ENCODE measurements at regions not wholly inside any gene's neighbourhood (a gene's known extent, or its start where the extent isn't known, plus 50 kb on each side); places are given as distances from the start of the nearest gene placed in this dataset.
"Not testable (repeated sequence)": the region's sequence is repeated elsewhere in the genome, so short reads cannot be mapped to it uniquely, and the experiment has no call there.

GRCh38 chr15:25068696-25069095, 113.9 kb downstream of the SNRPN start:
- DNase-seq, result no peak

- no peak for DNase-seq
Observed at GRCh38 chr15:25070353-25070963, 115.7 kb downstream of the SNRPN start.

DNA sequence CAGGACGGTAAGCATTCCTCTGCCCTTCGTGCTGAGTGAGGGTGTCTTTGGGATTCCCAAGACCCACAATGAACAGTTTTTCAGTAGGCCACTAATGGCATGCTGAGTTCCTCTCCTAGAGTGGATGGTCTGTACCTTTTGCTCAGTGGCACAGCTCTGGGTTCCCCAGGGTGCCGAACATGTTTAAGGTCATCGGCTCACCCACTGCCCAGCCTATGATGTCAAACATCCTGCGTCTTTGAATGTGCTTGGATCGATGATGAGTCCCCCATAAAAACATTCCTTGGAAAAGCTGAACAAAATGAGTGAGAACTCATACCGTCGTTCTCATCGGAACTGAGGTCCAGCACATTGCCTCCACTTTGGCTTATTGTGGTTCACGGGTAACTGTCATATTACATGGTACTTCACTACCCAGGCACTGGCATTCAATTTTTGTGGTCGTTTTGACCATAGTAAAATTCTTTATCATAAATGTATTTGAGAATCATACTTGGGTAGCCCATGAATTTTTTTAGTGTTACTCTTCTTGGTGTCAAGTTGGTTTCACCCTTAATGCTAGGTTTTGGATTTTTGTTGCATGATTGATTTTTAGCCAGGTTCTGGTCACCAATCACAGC, 118.2 kb downstream of the SNRPN start:
- DNase-seq, result no peak

- no peak for DNase-seq
Observed at GRCh38 chr15:25087137-25087536, 132.3 kb downstream of the SNRPN start.

DNA sequence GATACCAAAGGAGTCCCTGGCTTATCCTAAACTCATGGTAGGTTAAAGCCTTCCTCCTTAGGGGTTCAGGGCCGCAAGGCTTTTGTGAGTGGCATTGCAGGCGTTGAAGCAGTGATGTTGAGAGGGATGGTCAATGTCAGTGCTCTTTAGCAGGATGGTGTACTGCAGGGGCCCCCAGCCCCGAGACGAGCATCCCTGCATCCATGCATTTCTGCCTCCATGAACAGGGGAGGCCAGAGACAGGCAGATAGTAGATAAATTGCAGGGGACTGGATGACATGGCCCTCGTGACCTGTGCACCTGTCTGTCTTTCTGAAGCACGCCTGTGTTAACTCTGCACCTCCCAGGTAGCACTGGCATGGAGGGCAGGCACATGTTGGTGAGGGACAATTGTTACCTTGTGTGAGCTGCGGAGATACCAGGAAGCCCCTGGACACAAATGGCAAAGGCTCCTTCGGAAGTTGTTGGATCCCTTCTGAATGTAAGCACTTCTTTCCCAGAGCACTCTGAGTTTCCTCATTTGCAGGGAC, 133.5 kb downstream of the SNRPN start:
- DNase-seq, result no peak

DNA sequence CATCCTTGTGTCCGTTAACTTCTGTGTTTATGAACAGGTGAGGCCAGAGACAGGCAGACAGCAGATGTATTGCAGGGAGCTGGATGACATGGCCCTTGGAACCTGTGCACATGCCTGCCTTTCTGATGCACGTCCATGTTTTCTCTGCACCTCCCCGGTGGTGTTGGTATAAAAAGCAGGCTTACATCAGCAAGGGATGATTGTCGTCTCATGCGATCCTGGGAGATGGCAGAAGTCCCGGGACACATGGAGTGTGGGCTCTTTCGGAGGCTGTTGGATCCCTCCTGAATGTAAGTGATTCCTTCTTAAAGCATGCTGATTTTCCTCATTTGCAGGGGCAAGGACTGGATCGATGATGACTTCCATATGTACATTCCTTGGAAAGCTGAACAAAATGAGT, 134.8 kb downstream of the SNRPN start:
- no peak for DNase-seq

DNA sequence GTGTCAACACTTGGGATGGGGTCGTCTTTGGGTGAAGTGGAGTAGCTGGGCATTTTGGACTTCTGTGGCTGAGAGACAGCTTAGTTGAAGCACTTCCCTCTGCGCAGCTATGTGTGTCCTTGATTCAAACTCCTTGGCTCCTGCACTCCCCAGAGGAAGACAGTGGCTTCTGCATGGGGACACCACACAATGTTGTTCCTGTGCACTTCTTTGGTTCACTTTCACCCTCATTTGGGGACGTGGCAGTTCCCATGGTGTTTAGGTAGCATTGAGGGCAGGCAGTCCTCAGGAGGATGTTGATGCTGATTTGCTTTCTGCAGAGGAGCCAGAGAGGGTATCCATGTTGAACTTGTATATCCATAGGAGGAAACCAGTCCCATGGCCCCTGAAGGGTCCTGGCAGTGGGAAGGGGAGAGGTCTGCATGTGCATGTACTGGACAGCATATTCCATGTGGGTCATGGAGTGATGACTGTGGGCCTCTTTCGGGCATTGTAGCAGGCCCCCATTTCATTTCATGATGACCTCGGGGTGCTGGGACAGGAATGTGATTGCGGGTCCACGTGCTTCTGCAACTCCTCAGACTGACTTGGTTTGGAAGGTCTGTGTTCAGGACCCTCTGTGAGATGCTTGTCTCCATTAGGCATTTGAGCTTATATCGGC, 135.4 kb downstream of the SNRPN start:
- DNase-seq, result no peak

DNA sequence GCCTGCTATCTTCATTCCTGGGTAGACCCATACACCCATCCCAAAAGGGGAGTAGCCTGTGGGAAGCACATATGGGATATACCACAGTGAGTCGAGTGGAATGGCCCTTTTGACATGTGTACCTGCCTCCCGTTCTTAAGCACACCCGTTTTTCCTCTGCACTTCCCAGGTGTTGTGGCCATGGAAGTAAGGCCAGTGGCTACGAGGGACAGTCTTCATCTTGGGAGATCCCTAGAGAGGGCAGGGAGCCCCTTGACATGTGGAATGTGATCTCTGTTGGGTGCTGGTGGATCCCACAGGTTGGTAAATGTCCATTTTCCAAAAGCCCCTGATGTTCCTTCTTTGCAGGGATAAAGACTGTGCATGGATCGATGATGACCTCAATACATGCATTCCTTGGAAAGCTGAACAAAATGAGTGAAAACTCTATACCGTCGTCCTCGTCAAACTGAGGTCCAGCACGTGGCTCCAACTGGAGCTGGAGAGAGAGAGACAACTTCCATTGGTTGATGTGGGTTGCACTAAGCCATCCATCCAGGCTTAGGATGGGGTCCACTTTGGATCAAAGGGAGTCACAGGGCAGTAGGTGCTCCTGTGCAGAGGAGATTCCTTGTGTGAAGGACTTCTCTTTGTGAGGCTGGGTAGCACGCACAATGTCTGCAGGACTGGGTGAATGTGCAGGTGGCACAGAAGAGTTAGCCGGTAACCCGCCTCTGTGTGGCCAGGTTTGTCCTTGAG, 136.8 kb downstream of the SNRPN start:
- DNase-seq, result no peak

- peak; percentile 25 for DNase-seq
Observed at GRCh38 chr15:25092661-25093060, 137.9 kb downstream of the SNRPN start.

- no peak for DNase-seq
Observed at GRCh38 chr15:25093455-25094029, 138.8 kb downstream of the SNRPN start.

DNA sequence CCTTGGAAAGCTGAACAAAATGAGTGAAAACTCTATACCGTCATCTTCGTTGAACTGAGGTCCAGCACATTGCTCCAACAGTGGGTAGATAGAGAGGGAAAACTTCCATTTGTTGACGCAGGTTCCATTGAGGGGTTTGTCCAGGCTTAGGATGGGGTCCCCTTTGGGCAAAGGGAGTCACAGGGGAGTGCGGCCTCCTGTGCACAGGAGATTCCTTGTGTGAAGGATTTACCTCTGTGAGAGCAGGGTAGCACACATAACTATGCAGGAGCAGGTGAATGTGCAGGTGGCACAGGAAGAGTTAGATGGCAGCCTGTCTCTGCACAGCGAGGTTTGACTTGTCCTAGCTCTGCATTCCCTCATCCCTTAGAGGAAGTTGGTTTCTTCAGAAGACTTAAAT, 139.3 kb downstream of the SNRPN start:
- no peak for DNase-seq

- no peak for DNase-seq
Observed at GRCh38 chr15:25094519-25094918, 139.7 kb downstream of the SNRPN start.

DNA sequence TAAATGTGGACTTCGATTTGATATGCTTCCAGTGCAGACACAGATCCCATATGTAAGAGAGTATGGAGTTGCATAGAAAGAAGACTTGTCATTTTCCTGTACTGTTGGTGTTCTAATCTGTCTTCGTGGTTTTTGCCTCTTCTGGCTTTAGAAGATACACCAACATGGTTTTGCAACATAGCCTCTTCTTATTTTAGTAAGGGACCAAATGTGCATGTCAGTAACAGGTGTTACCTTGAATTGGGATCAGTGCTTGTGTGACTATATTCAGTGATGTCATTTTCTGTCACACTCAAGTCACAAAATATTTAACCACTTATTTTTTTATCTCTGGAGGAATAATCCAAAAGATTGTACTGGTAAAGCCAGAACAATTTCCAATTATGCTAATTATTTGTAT, 140.4 kb downstream of the SNRPN start:
- no peak for DNase-seq

GRCh38 chr15:25099966-25100365, 145.2 kb downstream of the SNRPN start:
- not testable (repeated sequence) for DNase-seq

- no peak for DNase-seq
Observed at GRCh38 chr15:25106209-25106608, 151.4 kb downstream of the SNRPN start.

DNA sequence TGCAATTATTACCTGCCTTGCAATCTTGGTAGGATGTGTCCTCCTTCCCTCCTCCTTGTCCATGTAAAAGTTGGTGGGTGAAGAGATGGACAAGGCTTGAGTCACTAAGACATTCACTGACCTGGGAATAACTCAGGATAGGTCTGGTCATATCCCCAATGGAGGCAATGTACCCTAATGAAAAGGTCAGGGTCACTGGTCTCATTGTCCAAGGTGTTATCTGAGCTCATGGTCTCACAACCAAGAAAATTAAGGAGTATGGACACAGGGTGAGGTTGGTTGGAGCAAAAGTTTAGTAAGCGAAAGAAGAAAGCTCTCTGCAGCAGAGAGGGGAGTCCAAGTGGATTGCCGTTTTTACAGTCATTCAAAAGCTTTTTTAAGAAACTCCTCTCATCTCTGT, 179.0 kb downstream of the SNRPN start:
- no peak for DNase-seq

DNA sequence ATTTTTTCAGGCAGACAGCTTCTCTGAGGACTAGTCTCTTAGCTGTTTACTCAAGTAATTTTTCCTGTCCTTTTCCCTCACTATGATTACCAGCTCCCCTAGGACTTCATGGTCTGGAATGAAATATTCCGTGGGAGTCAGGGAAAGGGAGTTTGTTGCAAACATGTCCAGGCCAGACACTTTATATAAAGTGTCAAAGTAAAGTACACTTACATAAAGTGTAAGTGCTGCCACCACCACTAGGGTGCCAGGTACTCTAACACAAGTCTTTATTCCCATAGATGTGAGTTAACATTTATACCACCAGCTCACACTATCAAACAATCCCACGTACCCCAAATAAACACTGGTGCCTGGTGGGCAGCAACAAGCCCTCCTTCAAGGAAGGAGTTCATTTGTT, 179.8 kb downstream of the SNRPN start:
- no peak for DNase-seq

DNA sequence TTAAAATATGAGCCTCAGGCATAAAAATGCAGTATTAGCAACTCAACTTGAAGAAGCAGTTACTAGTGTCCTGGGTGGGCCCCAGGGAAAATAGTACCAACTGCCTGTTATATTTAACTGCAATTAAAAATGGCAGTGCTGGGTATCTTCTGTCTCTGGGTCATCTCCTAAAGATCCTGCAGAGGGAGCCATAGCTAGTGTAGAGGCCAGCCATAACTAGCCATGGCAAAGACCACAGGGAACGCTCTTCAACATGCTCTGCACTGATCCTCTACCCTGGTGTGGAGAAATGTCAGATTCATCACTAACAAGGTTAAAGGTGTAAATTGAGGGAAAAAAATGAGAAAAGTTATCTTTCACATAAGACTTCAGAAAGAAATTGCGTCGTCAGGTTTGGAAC, 181.3 kb downstream of the SNRPN start:
- no peak for DNase-seq

DNA sequence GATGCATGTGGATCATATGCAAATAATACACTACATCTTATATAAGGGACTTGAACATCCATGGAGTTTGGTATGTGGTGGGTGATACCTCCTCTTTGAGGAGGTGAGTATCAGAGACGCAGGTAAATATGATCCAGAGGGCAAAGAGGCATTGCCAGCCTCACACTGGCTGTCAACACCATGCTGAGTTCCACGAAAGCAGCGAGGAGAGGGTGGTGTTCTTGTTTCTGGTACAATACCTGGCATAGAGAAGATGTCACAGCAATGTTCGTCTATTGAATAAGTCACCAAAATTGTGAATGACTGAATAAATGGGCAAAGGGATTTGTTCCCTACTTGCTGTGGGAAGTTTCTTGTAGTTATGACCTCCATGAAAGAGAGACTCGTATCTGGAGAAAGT, 182.2 kb downstream of the SNRPN start:
- DNase-seq, result no peak

DNA sequence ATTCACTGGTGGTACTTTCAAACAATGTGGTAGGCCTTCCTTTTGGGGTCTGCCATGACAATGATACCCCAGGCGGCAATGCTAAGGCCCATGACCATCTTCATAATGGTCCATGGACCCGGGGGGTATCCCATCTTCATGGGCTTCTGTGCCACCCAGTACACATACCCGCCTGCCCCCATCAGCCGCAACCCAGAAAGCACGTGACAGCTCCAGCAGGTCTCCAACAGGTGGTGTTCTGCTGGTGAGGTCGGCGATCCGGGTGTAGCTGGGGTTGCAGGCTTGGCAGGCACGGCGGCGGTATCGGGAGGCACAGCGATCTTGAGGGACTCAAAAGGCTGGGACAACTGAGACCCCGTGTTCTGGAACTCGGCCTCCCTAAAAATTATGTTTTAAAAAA, 214.5 kb downstream of the SNRPN start:
- DNase-seq, result no peak

- no peak for DNase-seq
Observed at GRCh38 chr15:25170113-25170731, 215.4 kb downstream of the SNRPN start.

- no peak for DNase-seq
Observed at GRCh38 chr15:25170781-25171110, 216.0 kb downstream of the SNRPN start.

Measured in fibroblast of skin of right quadriceps (primary cell).